ENCODE measurements at regions not wholly inside any gene's neighbourhood (a gene's known extent, or its start where the extent isn't known, plus 50 kb on each side); places are given as distances from the start of the nearest gene placed in this dataset.

GRCh38 chr5:97245386-97245785 is 62.3 kb upstream of the RIOK2 start:
- no peak for TF ChIP-seq CTCF (IDR thresholded peaks at IDR 0.05)
- TF ChIP-seq POLR2A (IDR thresholded peaks at IDR 0.05): no peak

All from uterus (tissue), 2 donors.